ENCODE measurements at regions not wholly inside any gene's neighbourhood (a gene's known extent, or its start where the extent isn't known, plus 50 kb on each side); places are given as distances from the start of the nearest gene placed in this dataset.

DNA sequence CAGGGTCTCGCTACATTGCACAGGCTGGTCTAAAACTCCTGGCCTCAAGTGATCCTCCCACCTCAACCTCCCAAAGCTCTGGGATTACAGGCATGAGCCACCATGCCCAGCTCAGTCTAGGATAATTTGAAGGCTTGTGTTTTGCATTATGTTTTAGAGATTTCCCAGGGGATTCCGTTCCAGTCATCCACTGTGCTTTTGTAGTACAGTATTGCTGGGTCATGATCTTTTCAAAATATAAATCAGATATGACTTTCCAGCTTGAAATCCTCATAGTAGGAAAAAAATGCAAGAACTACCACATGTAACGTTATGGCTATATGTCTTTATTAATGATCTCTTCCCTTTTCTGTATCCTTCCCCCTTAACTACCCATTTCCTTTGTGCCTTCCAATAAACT lies 338.1 kb downstream of the PRELID2 start:
- Histone ChIP-seq H3K9me3 (peaks cover 0 to 5% of the 10 kb centered on the region in 2 donors), H3K27ac (no peak overlapping the region)
- no peak for ATAC-seq

DNA sequence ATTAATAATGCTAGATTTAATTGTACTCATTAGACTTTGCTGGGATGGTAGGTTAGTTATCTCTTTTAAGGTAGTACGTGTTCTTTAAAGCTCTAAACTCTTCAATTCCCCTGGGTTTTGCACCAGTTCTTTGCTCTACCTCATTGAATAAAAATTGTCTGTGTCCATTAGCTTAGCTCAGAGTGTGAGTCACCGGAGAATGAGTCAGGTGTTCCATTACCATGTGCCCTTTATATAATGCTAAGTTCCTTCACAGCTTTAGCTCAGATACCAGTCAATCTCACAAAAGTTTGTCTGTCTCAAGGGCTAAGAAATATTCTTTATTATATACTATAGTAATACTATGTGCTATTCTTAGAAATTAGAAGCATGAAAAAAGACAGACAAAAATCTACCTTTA lies 339.4 kb downstream of the PRELID2 start:
- H3K36me3 ChIP-seq = no peaks in the 10 kb centered on the region
- no peak for ATAC-seq
- TF ChIP-seq, protein P1, sequence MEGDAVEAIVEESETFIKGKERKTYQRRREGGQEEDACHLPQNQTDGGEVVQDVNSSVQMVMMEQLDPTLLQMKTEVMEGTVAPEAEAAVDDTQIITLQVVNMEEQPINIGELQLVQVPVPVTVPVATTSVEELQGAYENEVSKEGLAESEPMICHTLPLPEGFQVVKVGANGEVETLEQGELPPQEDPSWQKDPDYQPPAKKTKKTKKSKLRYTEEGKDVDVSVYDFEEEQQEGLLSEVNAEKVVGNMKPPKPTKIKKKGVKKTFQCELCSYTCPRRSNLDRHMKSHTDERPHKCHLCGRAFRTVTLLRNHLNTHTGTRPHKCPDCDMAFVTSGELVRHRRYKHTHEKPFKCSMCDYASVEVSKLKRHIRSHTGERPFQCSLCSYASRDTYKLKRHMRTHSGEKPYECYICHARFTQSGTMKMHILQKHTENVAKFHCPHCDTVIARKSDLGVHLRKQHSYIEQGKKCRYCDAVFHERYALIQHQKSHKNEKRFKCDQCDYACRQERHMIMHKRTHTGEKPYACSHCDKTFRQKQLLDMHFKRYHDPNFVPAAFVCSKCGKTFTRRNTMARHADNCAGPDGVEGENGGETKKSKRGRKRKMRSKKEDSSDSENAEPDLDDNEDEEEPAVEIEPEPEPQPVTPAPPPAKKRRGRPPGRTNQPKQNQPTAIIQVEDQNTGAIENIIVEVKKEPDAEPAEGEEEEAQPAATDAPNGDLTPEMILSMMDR (IDR thresholded peaks at IDR 0.05) = no peak
- intact Hi-C loops (cut with DNase I) = no loop called here
- H3K4me3 ChIP-seq = no peak overlapping the region
- H3K9me3 ChIP-seq = peaks cover 0 to 2% of the 10 kb centered on the region in 2 donors
- H3K27me3 ChIP-seq = no peaks in the 10 kb centered on the region
- no peak for DNase-seq
- no peak overlapping the region for H3K27ac ChIP-seq
- no peaks in the 10 kb centered on the region for H3K4me1 ChIP-seq

More for the DNA sequence above, 338.1 kb downstream of the PRELID2 start:
- intact Hi-C loops (cut with DNase I) = no loop called here
- no peak for DNase-seq
- Histone ChIP-seq H3K4me3 (no peak overlapping the region), H3K36me3 (no peaks in the 10 kb centered on the region), H3K4me1 (no peaks in the 10 kb centered on the region), H3K27me3 (no peaks in the 10 kb centered on the region)
- TF ChIP-seq, protein P1 (IDR thresholded peaks at IDR 0.05) = no peak

DNA sequence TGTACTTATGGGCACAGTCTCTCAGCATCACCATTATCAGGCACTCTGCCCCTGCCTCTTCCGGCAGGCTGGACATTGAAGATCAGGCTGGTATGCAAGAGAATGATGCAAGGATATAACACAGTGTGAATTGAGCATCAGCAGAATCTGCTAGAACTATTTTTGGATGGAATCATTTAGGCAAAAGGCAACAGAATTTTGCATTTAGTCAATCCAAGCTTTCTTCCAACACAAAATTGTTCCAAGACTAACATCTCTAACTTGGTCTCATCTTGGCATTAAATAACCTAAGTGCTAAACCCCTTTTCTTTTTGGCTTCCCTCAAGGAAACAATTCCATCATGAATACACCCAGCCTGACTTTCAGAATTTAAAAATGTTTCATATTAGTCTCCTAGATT lies 339.9 kb downstream of the PRELID2 start:
- ATAC-seq (no peak), DNase-seq (no peak)
- Histone ChIP-seq H3K9me3 (peaks cover 0 to 2% of the 10 kb centered on the region in 2 donors), H3K27ac (no peak overlapping the region), H3K27me3 (no peaks in the 10 kb centered on the region), H3K4me1 (no peaks in the 10 kb centered on the region), H3K36me3 (no peaks in the 10 kb centered on the region), H3K4me3 (no peak overlapping the region)
- intact Hi-C loops (cut with DNase I) = no loop called here
- TF ChIP-seq, protein P1 (IDR thresholded peaks at IDR 0.05) = no peak

DNA sequence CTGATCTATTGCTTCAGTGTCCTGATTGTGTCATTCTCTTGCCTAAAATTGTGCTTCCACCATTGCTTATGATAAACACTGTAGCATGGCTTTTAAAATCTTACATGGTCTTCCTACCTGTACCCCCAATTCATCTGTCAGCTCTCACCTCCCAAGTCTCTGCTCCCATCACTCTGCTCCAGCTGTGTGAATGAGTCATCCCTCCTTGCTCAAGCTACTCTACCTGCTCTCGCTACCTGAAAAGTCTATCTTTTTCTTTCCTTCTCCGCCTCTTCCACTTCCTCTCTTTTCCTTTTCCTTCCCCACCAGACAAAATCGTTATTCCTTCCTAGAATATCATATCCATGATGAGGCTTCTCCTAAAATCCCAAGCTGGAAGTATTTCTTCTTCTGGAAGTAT lies 341.7 kb downstream of the PRELID2 start:
- ATAC-seq = no peak
- H3K27ac ChIP-seq = no peak overlapping the region
- no peaks in the 10 kb centered on the region for H3K9me3 ChIP-seq
- no peaks in the 10 kb centered on the region for H3K4me1 ChIP-seq
- TF ChIP-seq, protein P1 (IDR thresholded peaks at IDR 0.05) = no peak
- no peaks in the 10 kb centered on the region for H3K27me3 ChIP-seq
- no peak overlapping the region for H3K4me3 ChIP-seq
- intact Hi-C loops (cut with DNase I) = no loop called here
- no peaks in the 10 kb centered on the region for H3K36me3 ChIP-seq
- no peak for DNase-seq

DNA sequence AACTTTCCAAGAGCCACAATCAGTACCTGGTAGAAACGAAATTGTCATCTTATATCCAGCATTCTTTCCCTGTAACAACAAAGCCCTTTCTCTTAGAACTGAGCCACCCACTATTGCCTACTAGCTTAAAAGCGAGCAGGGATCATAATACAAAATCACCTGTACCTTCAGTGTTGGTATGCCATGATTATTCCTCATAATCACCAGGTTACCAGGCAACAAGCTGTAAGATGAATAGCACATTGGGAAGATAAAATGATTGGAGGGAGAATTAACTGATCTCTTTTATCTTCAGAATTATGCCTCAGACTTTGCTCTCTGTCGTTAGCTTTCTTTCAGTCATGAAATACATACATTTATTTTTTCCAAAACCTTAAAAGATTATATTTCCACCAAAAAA lies 345.6 kb downstream of the PRELID2 start:
- Histone ChIP-seq H3K27me3 (no peaks in the 10 kb centered on the region), H3K36me3 (no peaks in the 10 kb centered on the region), H3K9me3 (no peaks in the 10 kb centered on the region), H3K27ac (no peak overlapping the region), H3K4me1 (no peaks in the 10 kb centered on the region), H3K4me3 (no peak overlapping the region)
- intact Hi-C loops (cut with DNase I) = no loop called here
- ATAC-seq (no peak), DNase-seq (no peak)
- TF ChIP-seq, protein P1 (IDR thresholded peaks at IDR 0.05) = no peak

Measured in left lung (tissue), 4 donors.